NCI-H2227 (cell line): ENCODE measurements at regions not wholly inside any gene's neighbourhood (a gene's known extent, or its start where the extent isn't known, plus 50 kb on each side); places are given as distances from the start of the nearest gene placed in this dataset.
"Not testable (repeated sequence)": the region's sequence is repeated elsewhere in the genome, so short reads cannot be mapped to it uniquely, and the experiment has no call there.

ENCODE experiments used
- DNase-seq: peaks from one replicate; lab custom pipeline; 2025; ENCODE audit not compliant: unreplicated experiment; lab: John Stamatoyannopoulos, UW

- DNase-seq, result no peak
These were observed 331.1 kb upstream of the MAGEB18 start for GRCh38 chrX:25807022-25807421.

- no peak for DNase-seq
These were observed 327.9 kb upstream of the MAGEB18 start for GRCh38 chrX:25810202-25810601.

- no peak for DNase-seq
These were observed 318.3 kb upstream of the MAGEB18 start for GRCh38 chrX:25819879-25820278.

GRCh38 chrX:25851141-25851540, 287.0 kb upstream of the MAGEB18 start:
- no peak for DNase-seq

- DNase-seq, result no peak
These were observed 285.1 kb upstream of the MAGEB18 start for GRCh38 chrX:25853002-25853479.

GRCh38 chrX:25858273-25858880, 279.8 kb upstream of the MAGEB18 start:
- no peak for DNase-seq

- no peak for DNase-seq
These were observed 277.8 kb upstream of the MAGEB18 start for GRCh38 chrX:25860322-25860721.

GRCh38 chrX:25869761-25870160, 268.4 kb upstream of the MAGEB18 start:
- DNase-seq, result no peak

GRCh38 chrX:25872786-25873185, 265.4 kb upstream of the MAGEB18 start:
- DNase-seq, result no peak

- DNase-seq, result no peak
These were observed 264.9 kb upstream of the MAGEB18 start for GRCh38 chrX:25873196-25873595.

GRCh38 chrX:25878806-25879205, 259.3 kb upstream of the MAGEB18 start:
- DNase-seq, result no peak

- not testable (repeated sequence) for DNase-seq
These were observed 255.6 kb upstream of the MAGEB18 start for GRCh38 chrX:25882503-25882902.

GRCh38 chrX:25897758-25898157, 240.4 kb upstream of the MAGEB18 start:
- DNase-seq, result no peak

GRCh38 chrX:25905728-25906127, 232.4 kb upstream of the MAGEB18 start:
- not testable (repeated sequence) for DNase-seq

GRCh38 chrX:25925946-25926345, 212.2 kb upstream of the MAGEB18 start:
- DNase-seq, result no peak

- DNase-seq, result no peak
These were observed 209.8 kb upstream of the MAGEB18 start for GRCh38 chrX:25928316-25928715.

GRCh38 chrX:25941087-25941486, 197.1 kb upstream of the MAGEB18 start:
- DNase-seq, result no peak

GRCh38 chrX:25941559-25942250, 196.4 kb upstream of the MAGEB18 start:
- no peak for DNase-seq

GRCh38 chrX:25968920-25969319, 169.2 kb upstream of the MAGEB18 start:
- no peak for DNase-seq

GRCh38 chrX:25976683-25977310, 161.3 kb upstream of the MAGEB18 start:
- DNase-seq, result no peak

- DNase-seq, result no peak
These were observed 139.5 kb upstream of the MAGEB18 start for GRCh38 chrX:25998687-25999086.

- no peak for DNase-seq
These were observed 130.7 kb upstream of the MAGEB18 start for GRCh38 chrX:26007462-26007861.
